GM23338 (cell line): ENCODE measurements at regions not wholly inside any gene's neighbourhood (a gene's known extent, or its start where the extent isn't known, plus 50 kb on each side); places are given as distances from the start of the nearest gene placed in this dataset.

Experiments used
- ATAC-seq: fragments of 200-7000 bp; cut with Tn5 transposase; 3 replicates; pipeline ENCODE4 v1.9.1; 2020
- DNase-seq: peaks from one replicate; pipeline ENCODE4 v3.0.0-alpha.2; 2015; ENCODE audit warnings: low spot score
- H2AFZ ChIP-seq: fragments of 200-600 bp; sonication (generic); 2 replicates; pipeline ENCODE4 v1.8.0; 2016; ENCODE audit warnings: antibody characterized with exemption, mild to moderate bottlenecking, moderate library complexity
- H3F3A ChIP-seq: fragments of 200-600 bp; sonication (generic); replicated peaks from 2 replicates; pipeline ENCODE4 v1.8.0; 2017; ENCODE audit warnings: antibody characterized with exemption, mixed run types, low read depth
- H3K27ac ChIP-seq: fragments of 200-600 bp; sonication (generic); 2 replicates; pipeline ENCODE4 v1.6.1; 2016; ENCODE audit warnings: low read depth
- H3K27me3 ChIP-seq: fragments of 200-600 bp; sonication (generic); 2 replicates; pipeline ENCODE4 v1.8.0; 2016; ENCODE audit warnings: mild to moderate bottlenecking, mixed run types, moderate library complexity; ENCODE audit not compliant: insufficient read depth
- H3K36me3 ChIP-seq: fragments of 200-600 bp; sonication (generic); 2 replicates; pipeline ENCODE4 v1.8.0; 2016; ENCODE audit warnings: mild to moderate bottlenecking; ENCODE audit not compliant: insufficient read depth
- H3K4me1 ChIP-seq: fragments of 200-600 bp; sonication (generic); 2 replicates; pipeline ENCODE4 v1.8.0; 2016; ENCODE audit warnings: mild to moderate bottlenecking, moderate library complexity; ENCODE audit not compliant: insufficient read depth
- H3K4me2 ChIP-seq: fragments of 200-600 bp; sonication (generic); 2 replicates; pipeline ENCODE4 v1.7.1; 2017; ENCODE audit warnings: mixed run types
- H3K4me3 ChIP-seq: fragments of 200-600 bp; sonication (generic); 2 replicates; pipeline ENCODE4 v1.6.1; 2016; ENCODE audit warnings: mixed run types
- H3K79me2 ChIP-seq: fragments of 200-600 bp; sonication (generic); replicated peaks from 2 replicates; pipeline ENCODE4 v1.8.0; 2017; ENCODE audit warnings: mild to moderate bottlenecking; ENCODE audit not compliant: insufficient read depth
- H3K9me2 ChIP-seq: fragments of 200-600 bp; sonication (generic); 2 replicates; pipeline ENCODE4 v1.8.0; 2017; ENCODE audit not compliant: insufficient read depth
- H4K20me1 ChIP-seq: fragments of 200-600 bp; sonication (generic); replicated peaks from 2 replicates; pipeline ENCODE4 v1.8.0; 2017; ENCODE audit warnings: mild to moderate bottlenecking; ENCODE audit not compliant: insufficient read depth
- H3K27ac Mint-ChIP-seq: 2 replicates; pipeline ENCODE4 v1.8.0; 2020; ENCODE audit warnings: inconsistent platforms, mild to moderate bottlenecking, moderate library complexity, mixed read lengths
- H3K27me3 Mint-ChIP-seq: 3 replicates; pipeline ENCODE4 v1.8.0; 2022; ENCODE audit warnings: low read depth, mild to moderate bottlenecking, moderate library complexity, mixed read lengths, inconsistent platforms; ENCODE audit not compliant: insufficient read depth, poor library complexity
- H3K36me3 Mint-ChIP-seq: 3 replicates; pipeline ENCODE4 v1.8.0; 2021; ENCODE audit warnings: low read depth, mild to moderate bottlenecking, inconsistent platforms, moderate library complexity, mixed read lengths
- H3K4me1 Mint-ChIP-seq: 3 replicates; pipeline ENCODE4 v1.8.0; 2020; ENCODE audit warnings: mild to moderate bottlenecking, inconsistent platforms, mixed read lengths
- H3K4me3 Mint-ChIP-seq: 3 replicates; pipeline ENCODE4 v1.8.0; 2021; ENCODE audit warnings: moderate library complexity, mild to moderate bottlenecking, inconsistent platforms, mixed read lengths
- H3K9me3 Mint-ChIP-seq: 3 replicates; pipeline ENCODE4 v1.8.0; 2020; ENCODE audit warnings: moderate library complexity, mild to moderate bottlenecking, inconsistent platforms, mixed read lengths
- CREB1 ChIP-seq: fragments of 250-450 bp; sonication (Bioruptor Pico); IDR thresholded peaks from 2 replicates; pipeline ENCODE4 v1.5.0; 2020; ENCODE audit warnings: low read depth, mild to moderate bottlenecking, moderate library complexity
- POLR2AphosphoS5 ChIP-seq: IDR thresholded peaks from 2 replicates; pipeline ENCODE4 v1.6.1; 2016; ENCODE audit warnings: antibody characterized with exemption, low read depth
- STAT1 ChIP-seq: IDR thresholded peaks from one replicate; pipeline ENCODE4 v1.6.1; 2016; ENCODE audit warnings: antibody characterized with exemption; ENCODE audit not compliant: unreplicated experiment
- ZNF114 ChIP-seq: fragments of 250-450 bp; sonication (Bioruptor Pico); IDR thresholded peaks from 2 replicates; pipeline ENCODE4 v1.5.0; 2020; ENCODE audit warnings: mild to moderate bottlenecking, moderate library complexity
- ZNF331 ChIP-seq: fragments of 250-450 bp; sonication (Bioruptor Pico); IDR thresholded peaks from 2 replicates; pipeline ENCODE4 v1.5.0; 2020; ENCODE audit warnings: low read depth, mild to moderate bottlenecking, moderate library complexity
- TF ChIP-seq, protein P1 (sequence below): IDR thresholded peaks from one replicate; pipeline ENCODE4 v1.6.1; 2018; ENCODE audit warnings: antibody characterized with exemption; ENCODE audit not compliant: unreplicated experiment
- TF ChIP-seq, protein P2 (sequence below): IDR thresholded peaks from 2 replicates; pipeline ENCODE4 v1.6.1; 2016; ENCODE audit warnings: antibody characterized with exemption
- TF ChIP-seq, protein P3 (sequence below): fragments of 250-450 bp; sonication (Bioruptor Pico); IDR thresholded peaks from 2 replicates; pipeline ENCODE4 v1.5.0; 2020; ENCODE audit warnings: mild to moderate bottlenecking, moderate library complexity
- TF ChIP-seq, protein P4 (sequence below), 2 experiments: fragments of 200-600 bp in 1 of 2; sonication (generic) in 1 of 2; conservative IDR thresholded peaks; 2 replicates each; pipeline versions ENCODE4 v1.5.1 to v1.6.1; 2016 to 2017; ENCODE audit warnings: antibody characterized with exemption in 2 of 2, low read depth in 2 of 2, mild to moderate bottlenecking in 2 of 2, moderate library complexity in 1 of 2

- TF ChIP-seq, protein P1, sequence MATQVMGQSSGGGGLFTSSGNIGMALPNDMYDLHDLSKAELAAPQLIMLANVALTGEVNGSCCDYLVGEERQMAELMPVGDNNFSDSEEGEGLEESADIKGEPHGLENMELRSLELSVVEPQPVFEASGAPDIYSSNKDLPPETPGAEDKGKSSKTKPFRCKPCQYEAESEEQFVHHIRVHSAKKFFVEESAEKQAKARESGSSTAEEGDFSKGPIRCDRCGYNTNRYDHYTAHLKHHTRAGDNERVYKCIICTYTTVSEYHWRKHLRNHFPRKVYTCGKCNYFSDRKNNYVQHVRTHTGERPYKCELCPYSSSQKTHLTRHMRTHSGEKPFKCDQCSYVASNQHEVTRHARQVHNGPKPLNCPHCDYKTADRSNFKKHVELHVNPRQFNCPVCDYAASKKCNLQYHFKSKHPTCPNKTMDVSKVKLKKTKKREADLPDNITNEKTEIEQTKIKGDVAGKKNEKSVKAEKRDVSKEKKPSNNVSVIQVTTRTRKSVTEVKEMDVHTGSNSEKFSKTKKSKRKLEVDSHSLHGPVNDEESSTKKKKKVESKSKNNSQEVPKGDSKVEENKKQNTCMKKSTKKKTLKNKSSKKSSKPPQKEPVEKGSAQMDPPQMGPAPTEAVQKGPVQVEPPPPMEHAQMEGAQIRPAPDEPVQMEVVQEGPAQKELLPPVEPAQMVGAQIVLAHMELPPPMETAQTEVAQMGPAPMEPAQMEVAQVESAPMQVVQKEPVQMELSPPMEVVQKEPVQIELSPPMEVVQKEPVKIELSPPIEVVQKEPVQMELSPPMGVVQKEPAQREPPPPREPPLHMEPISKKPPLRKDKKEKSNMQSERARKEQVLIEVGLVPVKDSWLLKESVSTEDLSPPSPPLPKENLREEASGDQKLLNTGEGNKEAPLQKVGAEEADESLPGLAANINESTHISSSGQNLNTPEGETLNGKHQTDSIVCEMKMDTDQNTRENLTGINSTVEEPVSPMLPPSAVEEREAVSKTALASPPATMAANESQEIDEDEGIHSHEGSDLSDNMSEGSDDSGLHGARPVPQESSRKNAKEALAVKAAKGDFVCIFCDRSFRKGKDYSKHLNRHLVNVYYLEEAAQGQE, result no peak
Measured at GRCh38 chr10:118394301-118395200, 52.4 kb upstream of the FAM204A start (continued).

DNA sequence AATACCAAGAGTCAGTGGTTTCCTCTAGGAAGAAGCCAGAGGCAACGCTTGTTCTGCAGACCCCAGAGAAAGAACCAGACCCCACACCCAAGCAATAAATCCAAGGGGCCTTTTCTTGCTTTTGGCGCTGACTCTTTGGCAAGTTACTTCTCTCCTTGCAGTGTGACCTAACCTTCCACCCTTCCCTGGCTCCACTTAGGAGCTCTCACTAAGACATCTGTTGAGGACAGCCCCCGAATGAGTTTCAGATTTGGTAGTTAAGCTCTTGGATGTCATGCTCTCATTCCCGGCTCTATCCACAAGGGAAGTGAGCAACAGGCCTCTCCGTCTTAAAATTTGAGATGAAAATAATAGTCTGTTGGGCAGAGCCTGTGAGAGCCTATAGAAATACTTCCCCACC is 50.6 kb upstream of the FAM204A start:
- H3K27ac Mint-ChIP-seq, result no peak overlapping the region
- Histone ChIP-seq H3K4me2 (no peak overlapping the region), H3K27me3 (no peaks in the 10 kb centered on the region), H3K4me1 (peaks cover 12% of the 10 kb centered on the region; the same call in 1 of the 2 replicates), H3K9me2 (no peaks in the 10 kb centered on the region), H3K27ac (no peak overlapping the region), H3K4me3 (no peak overlapping the region), H4K20me1 (no peaks in the 10 kb centered on the region), H2AFZ (no peak overlapping the region), H3K79me2 (no peaks in the 10 kb centered on the region), H3K36me3 (no peaks in the 10 kb centered on the region), H3F3A (no peaks in the 10 kb centered on the region)
- no peak for DNase-seq
- TF ChIP-seq CREB1 (CRISPR knock-in tag) (no peak), ZNF331 (CRISPR knock-in tag) (no peak), ZNF114 (CRISPR knock-in tag) (no peak), STAT1 (no peak), POLR2AphosphoS5 (no peak)
- TF ChIP-seq, protein P2, sequence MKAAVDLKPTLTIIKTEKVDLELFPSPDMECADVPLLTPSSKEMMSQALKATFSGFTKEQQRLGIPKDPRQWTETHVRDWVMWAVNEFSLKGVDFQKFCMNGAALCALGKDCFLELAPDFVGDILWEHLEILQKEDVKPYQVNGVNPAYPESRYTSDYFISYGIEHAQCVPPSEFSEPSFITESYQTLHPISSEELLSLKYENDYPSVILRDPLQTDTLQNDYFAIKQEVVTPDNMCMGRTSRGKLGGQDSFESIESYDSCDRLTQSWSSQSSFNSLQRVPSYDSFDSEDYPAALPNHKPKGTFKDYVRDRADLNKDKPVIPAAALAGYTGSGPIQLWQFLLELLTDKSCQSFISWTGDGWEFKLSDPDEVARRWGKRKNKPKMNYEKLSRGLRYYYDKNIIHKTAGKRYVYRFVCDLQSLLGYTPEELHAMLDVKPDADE, result no peak
- TF ChIP-seq, protein P3, sequence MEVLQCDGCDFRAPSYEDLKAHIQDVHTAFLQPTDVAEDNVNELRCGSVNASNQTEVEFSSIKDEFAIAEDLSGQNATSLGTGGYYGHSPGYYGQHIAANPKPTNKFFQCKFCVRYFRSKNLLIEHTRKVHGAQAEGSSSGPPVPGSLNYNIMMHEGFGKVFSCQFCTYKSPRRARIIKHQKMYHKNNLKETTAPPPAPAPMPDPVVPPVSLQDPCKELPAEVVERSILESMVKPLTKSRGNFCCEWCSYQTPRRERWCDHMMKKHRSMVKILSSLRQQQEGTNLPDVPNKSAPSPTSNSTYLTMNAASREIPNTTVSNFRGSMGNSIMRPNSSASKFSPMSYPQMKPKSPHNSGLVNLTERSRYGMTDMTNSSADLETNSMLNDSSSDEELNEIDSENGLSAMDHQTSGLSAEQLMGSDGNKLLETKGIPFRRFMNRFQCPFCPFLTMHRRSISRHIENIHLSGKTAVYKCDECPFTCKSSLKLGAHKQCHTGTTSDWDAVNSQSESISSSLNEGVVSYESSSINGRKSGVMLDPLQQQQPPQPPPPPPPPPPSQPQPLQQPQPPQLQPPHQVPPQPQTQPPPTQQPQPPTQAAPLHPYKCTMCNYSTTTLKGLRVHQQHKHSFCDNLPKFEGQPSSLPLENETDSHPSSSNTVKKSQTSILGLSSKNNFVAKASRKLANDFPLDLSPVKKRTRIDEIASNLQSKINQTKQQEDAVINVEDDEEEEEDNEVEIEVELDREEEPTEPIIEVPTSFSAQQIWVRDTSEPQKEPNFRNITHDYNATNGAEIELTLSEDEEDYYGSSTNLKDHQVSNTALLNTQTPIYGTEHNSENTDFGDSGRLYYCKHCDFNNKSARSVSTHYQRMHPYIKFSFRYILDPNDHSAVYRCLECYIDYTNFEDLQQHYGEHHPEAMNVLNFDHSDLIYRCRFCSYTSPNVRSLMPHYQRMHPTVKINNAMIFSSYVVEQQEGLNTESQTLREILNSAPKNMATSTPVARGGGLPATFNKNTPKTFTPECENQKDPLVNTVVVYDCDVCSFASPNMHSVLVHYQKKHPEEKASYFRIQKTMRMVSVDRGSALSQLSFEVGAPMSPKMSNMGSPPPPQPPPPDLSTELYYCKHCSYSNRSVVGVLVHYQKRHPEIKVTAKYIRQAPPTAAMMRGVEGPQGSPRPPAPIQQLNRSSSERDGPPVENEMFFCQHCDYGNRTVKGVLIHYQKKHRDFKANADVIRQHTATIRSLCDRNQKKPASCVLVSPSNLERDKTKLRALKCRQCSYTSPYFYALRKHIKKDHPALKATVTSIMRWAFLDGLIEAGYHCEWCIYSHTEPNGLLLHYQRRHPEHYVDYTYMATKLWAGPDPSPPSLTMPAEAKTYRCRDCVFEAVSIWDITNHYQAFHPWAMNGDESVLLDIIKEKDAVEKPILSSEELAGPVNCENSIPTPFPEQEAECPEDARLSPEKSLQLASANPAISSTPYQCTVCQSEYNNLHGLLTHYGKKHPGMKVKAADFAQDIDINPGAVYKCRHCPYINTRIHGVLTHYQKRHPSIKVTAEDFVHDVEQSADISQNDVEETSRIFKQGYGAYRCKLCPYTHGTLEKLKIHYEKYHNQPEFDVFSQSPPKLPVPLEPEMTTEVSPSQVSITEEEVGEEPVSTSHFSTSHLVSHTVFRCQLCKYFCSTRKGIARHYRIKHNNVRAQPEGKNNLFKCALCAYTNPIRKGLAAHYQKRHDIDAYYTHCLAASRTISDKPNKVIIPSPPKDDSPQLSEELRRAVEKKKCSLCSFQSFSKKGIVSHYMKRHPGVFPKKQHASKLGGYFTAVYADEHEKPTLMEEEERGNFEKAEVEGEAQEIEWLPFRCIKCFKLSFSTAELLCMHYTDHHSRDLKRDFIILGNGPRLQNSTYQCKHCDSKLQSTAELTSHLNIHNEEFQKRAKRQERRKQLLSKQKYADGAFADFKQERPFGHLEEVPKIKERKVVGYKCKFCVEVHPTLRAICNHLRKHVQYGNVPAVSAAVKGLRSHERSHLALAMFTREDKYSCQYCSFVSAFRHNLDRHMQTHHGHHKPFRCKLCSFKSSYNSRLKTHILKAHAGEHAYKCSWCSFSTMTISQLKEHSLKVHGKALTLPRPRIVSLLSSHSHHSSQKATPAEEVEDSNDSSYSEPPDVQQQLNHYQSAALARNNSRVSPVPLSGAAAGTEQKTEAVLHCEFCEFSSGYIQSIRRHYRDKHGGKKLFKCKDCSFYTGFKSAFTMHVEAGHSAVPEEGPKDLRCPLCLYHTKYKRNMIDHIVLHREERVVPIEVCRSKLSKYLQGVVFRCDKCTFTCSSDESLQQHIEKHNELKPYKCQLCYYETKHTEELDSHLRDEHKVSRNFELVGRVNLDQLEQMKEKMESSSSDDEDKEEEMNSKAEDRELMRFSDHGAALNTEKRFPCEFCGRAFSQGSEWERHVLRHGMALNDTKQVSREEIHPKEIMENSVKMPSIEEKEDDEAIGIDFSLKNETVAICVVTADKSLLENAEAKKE (CRISPR knock-in tag), result no peak
- TF ChIP-seq, protein P4, sequence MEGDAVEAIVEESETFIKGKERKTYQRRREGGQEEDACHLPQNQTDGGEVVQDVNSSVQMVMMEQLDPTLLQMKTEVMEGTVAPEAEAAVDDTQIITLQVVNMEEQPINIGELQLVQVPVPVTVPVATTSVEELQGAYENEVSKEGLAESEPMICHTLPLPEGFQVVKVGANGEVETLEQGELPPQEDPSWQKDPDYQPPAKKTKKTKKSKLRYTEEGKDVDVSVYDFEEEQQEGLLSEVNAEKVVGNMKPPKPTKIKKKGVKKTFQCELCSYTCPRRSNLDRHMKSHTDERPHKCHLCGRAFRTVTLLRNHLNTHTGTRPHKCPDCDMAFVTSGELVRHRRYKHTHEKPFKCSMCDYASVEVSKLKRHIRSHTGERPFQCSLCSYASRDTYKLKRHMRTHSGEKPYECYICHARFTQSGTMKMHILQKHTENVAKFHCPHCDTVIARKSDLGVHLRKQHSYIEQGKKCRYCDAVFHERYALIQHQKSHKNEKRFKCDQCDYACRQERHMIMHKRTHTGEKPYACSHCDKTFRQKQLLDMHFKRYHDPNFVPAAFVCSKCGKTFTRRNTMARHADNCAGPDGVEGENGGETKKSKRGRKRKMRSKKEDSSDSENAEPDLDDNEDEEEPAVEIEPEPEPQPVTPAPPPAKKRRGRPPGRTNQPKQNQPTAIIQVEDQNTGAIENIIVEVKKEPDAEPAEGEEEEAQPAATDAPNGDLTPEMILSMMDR (conservative IDR thresholded peaks at IDR 0.05; ENCODE audit: low read depth in 2 of 2), result no peak
- no peaks in the 10 kb centered on the region; the same call in 2 of the 3 replicates for H3K9me3 Mint-ChIP-seq
- peaks cover 3% of the 10 kb centered on the region for H3K27me3 Mint-ChIP-seq
- ATAC-seq, result no peak
- H3K4me1 Mint-ChIP-seq, result peaks cover 9% of the 10 kb centered on the region; the same call in 2 of the 3 replicates
- H3K36me3 Mint-ChIP-seq, result no peaks in the 10 kb centered on the region
- H3K4me3 Mint-ChIP-seq, result no peak overlapping the region
